Upper lobe of left lung (tissue), 6 donors: ENCODE measurements at regions not wholly inside any gene's neighbourhood (a gene's known extent, or its start where the extent isn't known, plus 50 kb on each side); places are given as distances from the start of the nearest gene placed in this dataset.

ENCODE experiments used
- ATAC-seq, 2 donors: fragments of 200-7000 bp; cut with Tn5 transposase; one replicate each; pipeline ENCODE4 v1.9.1; 2022; ENCODE audit warnings: mild to moderate bottlenecking in 2 of 2, moderate library complexity in 2 of 2; ENCODE audit not compliant: low FRiP score in 2 of 2
- DNase-seq, 2 donors: peaks; one replicate each; pipeline ENCODE4 v3.0.0-alpha.2; 2019 to 2020
- H3K27ac ChIP-seq, 4 donors: fragments of 200-600 bp; sonication (generic); one replicate each; pipeline ENCODE4 v1.5.1; 2016 to 2019
- H3K27me3 ChIP-seq, 4 donors: fragments of 200-600 bp; sonication (generic); one replicate each; pipeline ENCODE4 v1.5.1; 2017 to 2019
- H3K36me3 ChIP-seq, 4 donors: fragments of 200-600 bp; sonication (generic); one replicate each; pipeline ENCODE4 v1.5.1; 2016 to 2019
- H3K4me1 ChIP-seq, 4 donors: fragments of 200-600 bp; sonication (generic); one replicate each; pipeline ENCODE4 v1.5.1; 2018 to 2019
- H3K4me3 ChIP-seq, 4 donors: fragments of 200-600 bp; sonication (generic); one replicate each; pipeline ENCODE4 v1.5.1; 2017 to 2019; ENCODE audit warnings: mild to moderate bottlenecking in 2 of 4, moderate library complexity in 1 of 4
- H3K9me3 ChIP-seq, 4 donors: fragments of 200-600 bp; sonication (generic); one replicate each; pipeline ENCODE4 v1.5.1; 2018 to 2019
- CTCF ChIP-seq, 6 experiments: fragments of 450-650 bp in 4 of 6; fragments of 200-600 bp in 2 of 6; sonication (generic) in 2 of 6; IDR thresholded peaks; one replicate each; pipeline ENCODE4 v1.5.1; 2016 to 2019; ENCODE audit warnings: antibody characterized with exemption in 6 of 6
- EP300 ChIP-seq, 4 donors: sonication (generic); formaldehyde crosslinking; IDR thresholded peaks; one replicate each; pipeline ENCODE4 v1.5.1; 2017; ENCODE audit warnings: antibody characterized with exemption in 4 of 4, control low read depth in 2 of 4
- POLR2A ChIP-seq, 4 donors: fragments of 450-650 bp; IDR thresholded peaks; one replicate each; pipeline ENCODE4 v1.5.1; 2016 to 2017; ENCODE audit warnings: antibody characterized with exemption in 4 of 4, mild to moderate bottlenecking in 2 of 4
- POLR2AphosphoS5 ChIP-seq, 2 donors: sonication (generic); formaldehyde crosslinking; IDR thresholded peaks; one replicate each; pipeline ENCODE4 v1.5.1; 2017; ENCODE audit warnings: antibody characterized with exemption in 2 of 2
- WGBS, 2 donors: methylation state at CpG; one replicate each; pipeline ENCODE4 v1.1.5; 2017 to 2018; 5-methylcytosine and 5-hydroxymethylcytosine counted together
- donor health status: DM: no; HTN: no; CAD: no; lungs with moderate emphysema.
- donor health status: DM: no; HTN: yes; CAD: no; lungs with severe emphysema.

- Histone ChIP-seq H3K27ac (no peak overlapping the region), H3K27me3 (no peaks in the 10 kb centered on the region), H3K4me3 (no peak overlapping the region), H3K4me1 (no peaks in the 10 kb centered on the region), H3K36me3 (no peaks in the 10 kb centered on the region), H3K9me3 (no peaks in the 10 kb centered on the region)
- TF ChIP-seq CTCF (IDR thresholded peaks at IDR 0.05): no peak
- ATAC-seq: no peak
- no peak for DNase-seq
Measured at GRCh38 chr13:73228546-73228945, 169.7 kb downstream of the KLF5 start.

GRCh38 chr13:73225990-73226389 lies 167.2 kb downstream of the KLF5 start:
- WGBS, 2 donors: 94 to 100% methylated on average over 1 of the region's 1 CpG
- Histone ChIP-seq H3K9me3 (no peaks in the 10 kb centered on the region), H3K4me1 (no peaks in the 10 kb centered on the region), H3K27me3 (no peaks in the 10 kb centered on the region), H3K36me3 (no peaks in the 10 kb centered on the region), H3K4me3 (no peak overlapping the region), H3K27ac (no peak overlapping the region)
- DNase-seq (no peak), ATAC-seq (no peak)
- TF ChIP-seq CTCF (IDR thresholded peaks at IDR 0.05) (no peak), POLR2AphosphoS5 (IDR thresholded peaks at IDR 0.05) (no peak), POLR2A (IDR thresholded peaks at IDR 0.05) (no peak), EP300 (IDR thresholded peaks at IDR 0.05) (no peak)

GRCh38 chr13:73224703-73225102 lies 165.9 kb downstream of the KLF5 start:
- Histone ChIP-seq H3K4me3 (no peak overlapping the region), H3K9me3 (no peaks in the 10 kb centered on the region), H3K27ac (no peak overlapping the region), H3K4me1 (no peaks in the 10 kb centered on the region), H3K36me3 (no peaks in the 10 kb centered on the region), H3K27me3 (no peaks in the 10 kb centered on the region)
- ATAC-seq: no peak
- 44 to 82% methylated on average over 1 of the region's 1 CpG for WGBS, 2 donors
- TF ChIP-seq POLR2A (IDR thresholded peaks at IDR 0.05) (no peak), EP300 (IDR thresholded peaks at IDR 0.05) (no peak), CTCF (IDR thresholded peaks at IDR 0.05) (no peak), POLR2AphosphoS5 (IDR thresholded peaks at IDR 0.05) (no peak)
- no peak for DNase-seq

- no peaks in the 10 kb centered on the region for H3K27me3 ChIP-seq
- ATAC-seq (no peak), DNase-seq (no peak)
- H3K4me3 ChIP-seq: no peak overlapping the region
- 67 to 85% methylated on average over 5 of the region's 5 CpGs for WGBS, 2 donors
- no peak for TF ChIP-seq CTCF (IDR thresholded peaks at IDR 0.05)
- TF ChIP-seq POLR2A (IDR thresholded peaks at IDR 0.05): no peak
- H3K27ac ChIP-seq: no peak overlapping the region
- no peaks in the 10 kb centered on the region for H3K36me3 ChIP-seq
- no peaks in the 10 kb centered on the region for H3K9me3 ChIP-seq
- no peaks in the 10 kb centered on the region for H3K4me1 ChIP-seq
Measured at GRCh38 chr13:73223372-73223781, 164.6 kb downstream of the KLF5 start.

- TF ChIP-seq EP300 (IDR thresholded peaks at IDR 0.05) (no peak), CTCF (IDR thresholded peaks at IDR 0.05) (no peak), POLR2AphosphoS5 (IDR thresholded peaks at IDR 0.05) (no peak), POLR2A (IDR thresholded peaks at IDR 0.05) (no peak)
- Histone ChIP-seq H3K4me3 (no peak overlapping the region), H3K27ac (no peak overlapping the region), H3K4me1 (no peaks in the 10 kb centered on the region), H3K9me3 (no peaks in the 10 kb centered on the region), H3K27me3 (no peaks in the 10 kb centered on the region), H3K36me3 (no peaks in the 10 kb centered on the region)
- no peak for ATAC-seq
- no peak for DNase-seq
- 86 to 95% methylated on average over 6 of the region's 6 CpGs for WGBS, 2 donors
Measured at GRCh38 chr13:73222627-73223305, 164.0 kb downstream of the KLF5 start.
